GM23248 (cell line): ENCODE measurements at regions not wholly inside any gene's neighbourhood (a gene's known extent, or its start where the extent isn't known, plus 50 kb on each side); places are given as distances from the start of the nearest gene placed in this dataset.

Source experiments
- DNase-seq: peaks from one replicate; pipeline ENCODE4 v3.0.0-alpha.2; 2015
- H2AFZ ChIP-seq: fragments of 200-600 bp; sonication (generic); 2 replicates; pipeline ENCODE4 v1.6.1; 2016; ENCODE audit warnings: antibody characterized with exemption
- H3F3A ChIP-seq: fragments of 200-600 bp; sonication (generic); 2 replicates; pipeline ENCODE4 v1.6.1; 2016; ENCODE audit warnings: mild to moderate bottlenecking, antibody characterized with exemption, mixed run types; ENCODE audit not compliant: insufficient read depth
- H3K27ac ChIP-seq: fragments of 200-600 bp; sonication (generic); 2 replicates; pipeline ENCODE4 v1.5.1; 2016; ENCODE audit warnings: mild to moderate bottlenecking
- H3K27me3 ChIP-seq: fragments of 200-600 bp; sonication (generic); replicated peaks from 2 replicates; pipeline ENCODE4 v1.6.1; 2016; ENCODE audit warnings: mild to moderate bottlenecking; ENCODE audit not compliant: insufficient read depth
- H3K36me3 ChIP-seq: fragments of 200-600 bp; sonication (generic); 2 replicates; pipeline ENCODE4 v1.6.1; 2016; ENCODE audit warnings: low read depth, mild to moderate bottlenecking
- H3K4me1 ChIP-seq: fragments of 200-600 bp; sonication (generic); 2 replicates; pipeline ENCODE4 v1.6.1; 2016; ENCODE audit warnings: mild to moderate bottlenecking; ENCODE audit not compliant: insufficient read depth
- H3K4me2 ChIP-seq: fragments of 200-600 bp; sonication (generic); one replicate; pipeline ENCODE4 v1.6.1; 2016; ENCODE audit warnings: mild to moderate bottlenecking; ENCODE audit not compliant: unreplicated experiment
- H3K4me3 ChIP-seq: fragments of 200-600 bp; sonication (generic); 2 replicates; pipeline ENCODE4 v1.5.1; 2016; ENCODE audit warnings: mild to moderate bottlenecking
- H3K79me2 ChIP-seq: fragments of 200-600 bp; sonication (generic); 2 replicates; pipeline ENCODE4 v1.6.1; 2016; ENCODE audit warnings: mild to moderate bottlenecking; ENCODE audit not compliant: insufficient read depth
- H3K9ac ChIP-seq: fragments of 200-600 bp; sonication (generic); 2 replicates; pipeline ENCODE4 v1.6.1; 2016; ENCODE audit warnings: mild to moderate bottlenecking
- H3K9me2 ChIP-seq: fragments of 200-600 bp; sonication (generic); 2 replicates; pipeline ENCODE4 v1.6.1; 2016; ENCODE audit warnings: mixed run types, mild to moderate bottlenecking, moderate library complexity; ENCODE audit not compliant: insufficient read depth
- H3K9me3 ChIP-seq: fragments of 200-600 bp; sonication (generic); one replicate; pipeline ENCODE4 v1.6.1; 2017; ENCODE audit warnings: low read depth
- H4K20me1 ChIP-seq: fragments of 200-600 bp; sonication (generic); 2 replicates; pipeline ENCODE4 v1.6.0; 2016; ENCODE audit not compliant: insufficient read depth
- EZH2 ChIP-seq: fragments of 200-600 bp; sonication (generic); IDR thresholded peaks from 2 replicates; pipeline ENCODE4 v1.6.1; 2018; ENCODE audit warnings: antibody characterized with exemption, mild to moderate bottlenecking; ENCODE audit not compliant: insufficient read depth, poor library complexity, severe bottlenecking
- EZH2phosphoT487 ChIP-seq: fragments of 200-600 bp; sonication (generic); IDR thresholded peaks from 2 replicates; pipeline ENCODE4 v1.6.1; 2018; ENCODE audit warnings: antibody characterized with exemption, moderate library complexity, mild to moderate bottlenecking, low read depth; ENCODE audit not compliant: insufficient read depth
- WGBS, 2 experiments: methylation state at CpG; one replicate each; pipeline ENCODE4 v1.1.6; 2015 to 2017; ENCODE audit warnings: low lambda C conversion rate in 2 of 2, low coverage in 1 of 2; ENCODE audit errors: missing lambda C conversion rate in 2 of 2; 5-methylcytosine and 5-hydroxymethylcytosine counted together
- in situ Hi-C: fragments of 300-500 bp; cut with MboI; formaldehyde crosslinking; loops from 2 replicates; pipeline ENCODE4 v1.15.0; 2020

- Histone ChIP-seq H3K4me2 (no peak overlapping the region), H3K79me2 (no peaks in the 10 kb centered on the region), H3K4me3 (no peak overlapping the region), H3K36me3 (no peaks in the 10 kb centered on the region), H4K20me1 (no peaks in the 10 kb centered on the region), H2AFZ (no peak overlapping the region), H3K27me3 (no peaks in the 10 kb centered on the region), H3F3A (no peaks in the 10 kb centered on the region), H3K4me1 (no peaks in the 10 kb centered on the region), H3K9me3 (no peaks in the 10 kb centered on the region), H3K9ac (no peak overlapping the region), H3K27ac (no peak overlapping the region), H3K9me2 (no peaks in the 10 kb centered on the region)
- DNase-seq, result no peak
- in situ Hi-C loops, result no loop called here
- 25 to 42% methylated on average over 1 to 2 of the region's 2 CpGs for WGBS, 2 experiments
- TF ChIP-seq EZH2 (no peak), EZH2phosphoT487 (no peak)
Observed at GRCh38 chr5:3786165-3786564, 190.5 kb downstream of the IRX1 start.

- WGBS, 2 experiments, result 64 to 65% methylated on average over 14 of the region's 14 CpGs
- H3K79me2 ChIP-seq, result no peaks in the 10 kb centered on the region
- no peaks in the 10 kb centered on the region for H3F3A ChIP-seq
- H3K9me3 ChIP-seq, result no peaks in the 10 kb centered on the region
- no peak overlapping the region for H3K9ac ChIP-seq
- no peaks in the 10 kb centered on the region for H4K20me1 ChIP-seq
- no peak overlapping the region for H3K27ac ChIP-seq
- H3K36me3 ChIP-seq, result no peaks in the 10 kb centered on the region
- no peak overlapping the region for H3K4me2 ChIP-seq
- no peaks in the 10 kb centered on the region for H3K27me3 ChIP-seq
- no peaks in the 10 kb centered on the region for H3K9me2 ChIP-seq
- DNase-seq, result no peak
- H3K4me3 ChIP-seq, result no peak overlapping the region
- in situ Hi-C loops, result no loop called here
- no peaks in the 10 kb centered on the region for H3K4me1 ChIP-seq
- no peak overlapping the region for H2AFZ ChIP-seq
- TF ChIP-seq EZH2, result no peak
- TF ChIP-seq EZH2phosphoT487, result no peak
Observed at GRCh38 chr5:3786891-3787430, 191.3 kb downstream of the IRX1 start.

DNA sequence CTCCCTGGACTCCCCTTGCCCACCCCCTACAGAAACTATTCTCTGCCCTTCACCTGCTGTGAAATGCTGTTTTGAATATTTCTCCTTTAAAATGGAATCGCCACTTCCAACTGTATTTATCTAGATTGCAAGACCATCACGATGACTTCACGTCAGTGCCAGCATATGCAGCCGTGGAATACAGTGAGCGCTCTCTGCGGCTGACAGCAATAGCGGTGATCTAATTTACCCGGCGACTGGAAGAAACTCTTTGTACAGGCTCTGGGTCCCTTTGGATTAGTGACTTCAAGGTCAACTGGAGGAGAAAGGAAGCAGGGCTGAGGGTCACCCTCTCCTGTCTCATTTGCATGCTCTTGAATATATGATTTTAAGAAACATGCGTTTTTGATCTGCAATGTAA, 192.0 kb downstream of the IRX1 start:
- H3K9me2 ChIP-seq, result no peaks in the 10 kb centered on the region
- no peaks in the 10 kb centered on the region for H4K20me1 ChIP-seq
- H3K36me3 ChIP-seq, result no peaks in the 10 kb centered on the region
- H3K79me2 ChIP-seq, result no peaks in the 10 kb centered on the region
- H3K4me1 ChIP-seq, result no peaks in the 10 kb centered on the region
- H3K27me3 ChIP-seq, result no peaks in the 10 kb centered on the region
- H3K4me3 ChIP-seq, result no peak overlapping the region
- H3K9ac ChIP-seq, result no peak overlapping the region
- in situ Hi-C loops, result no loop called here
- H2AFZ ChIP-seq, result no peak overlapping the region
- no peak overlapping the region for H3K4me2 ChIP-seq
- no peak for TF ChIP-seq EZH2
- TF ChIP-seq EZH2phosphoT487, result no peak
- no peaks in the 10 kb centered on the region for H3K9me3 ChIP-seq
- H3F3A ChIP-seq, result no peaks in the 10 kb centered on the region
- no peak for DNase-seq
- 39 to 43% methylated on average over 10 of the region's 10 CpGs for WGBS, 2 experiments
- no peak overlapping the region for H3K27ac ChIP-seq

DNA sequence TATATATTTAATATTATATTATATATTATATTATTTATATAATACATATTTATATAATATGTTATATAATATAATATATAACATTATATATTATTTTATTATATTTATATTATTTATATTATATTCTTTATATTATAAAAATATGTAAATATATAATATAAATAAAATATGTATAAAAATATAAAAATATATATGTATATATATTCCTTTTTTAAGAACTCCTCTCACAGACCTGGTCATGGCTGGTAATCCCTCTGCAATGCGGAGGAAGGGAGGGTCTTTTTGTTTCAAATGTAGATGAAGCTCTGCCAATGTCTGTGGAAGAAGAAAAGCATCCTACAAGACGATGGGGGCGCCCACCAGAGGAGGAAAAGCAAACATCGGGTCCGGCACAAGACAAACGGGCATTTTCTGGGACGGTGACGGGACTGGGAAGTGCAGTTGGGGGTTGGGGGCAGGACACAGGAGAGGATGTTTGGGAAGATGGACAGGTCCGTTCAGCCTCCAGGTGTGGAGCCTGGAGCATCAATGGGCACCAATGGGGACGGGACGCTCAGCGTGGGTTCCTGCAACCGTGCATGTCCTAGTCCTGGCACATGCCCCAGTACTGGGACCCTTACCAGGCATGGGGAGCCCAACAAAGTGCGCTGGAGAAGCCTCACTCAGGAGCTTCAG, 194.0 kb downstream of the IRX1 start:
- H3K27me3 ChIP-seq, result no peaks in the 10 kb centered on the region
- DNase-seq, result no peak
- WGBS, 2 experiments, result 56 to 62% methylated on average over 14 of the region's 14 CpGs
- no peak overlapping the region for H2AFZ ChIP-seq
- H3K4me1 ChIP-seq, result no peaks in the 10 kb centered on the region
- no peaks in the 10 kb centered on the region for H3K9me3 ChIP-seq
- no peaks in the 10 kb centered on the region for H3F3A ChIP-seq
- no peak overlapping the region for H3K27ac ChIP-seq
- H3K9me2 ChIP-seq, result no peaks in the 10 kb centered on the region
- H3K36me3 ChIP-seq, result no peaks in the 10 kb centered on the region
- TF ChIP-seq EZH2phosphoT487 (no peak), EZH2 (no peak)
- in situ Hi-C loops, result no loop called here
- no peak overlapping the region for H3K9ac ChIP-seq
- no peaks in the 10 kb centered on the region for H4K20me1 ChIP-seq
- H3K4me2 ChIP-seq, result no peak overlapping the region
- H3K79me2 ChIP-seq, result no peaks in the 10 kb centered on the region
- H3K4me3 ChIP-seq, result no peak overlapping the region
